ENCODE measurements at regions not wholly inside any gene's neighbourhood (a gene's known extent, or its start where the extent isn't known, plus 50 kb on each side); places are given as distances from the start of the nearest gene placed in this dataset.
A peak's percentile ranks its signal among the peaks of the same experiment; 100 is the strongest.

- H3K27me3 Mint-ChIP-seq = peaks cover 12% of the 10 kb centered on the region
- no peak for DNase-seq
- no peaks in the 10 kb centered on the region for H3K9me3 Mint-ChIP-seq
- no peak overlapping the region for H3K4me3 Mint-ChIP-seq
- H3K27ac Mint-ChIP-seq = no peak overlapping the region
- no peaks in the 10 kb centered on the region for H3K36me3 Mint-ChIP-seq (ENCODE audit: low read depth)
- no peaks in the 10 kb centered on the region for H3K4me1 Mint-ChIP-seq (ENCODE audit: low read depth)
Observed at GRCh38 chr3:10575601-10576160, 70.3 kb upstream of the ATP2B2 start.

- no peaks in the 10 kb centered on the region for H3K36me3 Mint-ChIP-seq (ENCODE audit: low read depth)
- no peak for DNase-seq
- H3K27me3 Mint-ChIP-seq = peaks cover 9% of the 10 kb centered on the region
- H3K27ac Mint-ChIP-seq = no peak overlapping the region
- no peaks in the 10 kb centered on the region for H3K9me3 Mint-ChIP-seq
- H3K4me3 Mint-ChIP-seq = no peak overlapping the region
- H3K4me1 Mint-ChIP-seq (ENCODE audit: low read depth) = no peaks in the 10 kb centered on the region
Observed at GRCh38 chr3:10577486-10577885, 72.1 kb upstream of the ATP2B2 start.

GRCh38 chr3:10580426-10580825, 75.0 kb upstream of the ATP2B2 start:
- H3K27ac Mint-ChIP-seq = no peak overlapping the region
- no peak overlapping the region for H3K4me3 Mint-ChIP-seq
- no peaks in the 10 kb centered on the region for H3K9me3 Mint-ChIP-seq
- no peak for DNase-seq
- peaks cover 22% of the 10 kb centered on the region for H3K27me3 Mint-ChIP-seq
- H3K36me3 Mint-ChIP-seq (ENCODE audit: low read depth) = no peaks in the 10 kb centered on the region
- no peaks in the 10 kb centered on the region for H3K4me1 Mint-ChIP-seq (ENCODE audit: low read depth)

- no peak for DNase-seq
- H3K9me3 Mint-ChIP-seq = no peaks in the 10 kb centered on the region
- H3K4me1 Mint-ChIP-seq (ENCODE audit: low read depth) = no peaks in the 10 kb centered on the region
- H3K4me3 Mint-ChIP-seq = no peak overlapping the region
- H3K27me3 Mint-ChIP-seq = peaks cover 27% of the 10 kb centered on the region
- H3K36me3 Mint-ChIP-seq (ENCODE audit: low read depth) = no peaks in the 10 kb centered on the region
- H3K27ac Mint-ChIP-seq = no peak overlapping the region
Observed at GRCh38 chr3:10581251-10581650, 75.9 kb upstream of the ATP2B2 start.

GRCh38 chr3:10581716-10582115, 76.3 kb upstream of the ATP2B2 start:
- no peak overlapping the region for H3K4me3 Mint-ChIP-seq
- H3K9me3 Mint-ChIP-seq = no peaks in the 10 kb centered on the region
- no peak overlapping the region for H3K27ac Mint-ChIP-seq
- no peaks in the 10 kb centered on the region for H3K36me3 Mint-ChIP-seq (ENCODE audit: low read depth)
- H3K4me1 Mint-ChIP-seq (ENCODE audit: low read depth) = no peaks in the 10 kb centered on the region
- DNase-seq = no peak
- peaks cover 27% of the 10 kb centered on the region for H3K27me3 Mint-ChIP-seq

GRCh38 chr3:10582733-10583132, 77.3 kb upstream of the ATP2B2 start:
- DNase-seq = no peak
- H3K27ac Mint-ChIP-seq = no peak overlapping the region
- peaks cover 27% of the 10 kb centered on the region for H3K27me3 Mint-ChIP-seq
- H3K4me1 Mint-ChIP-seq (ENCODE audit: low read depth) = no peaks in the 10 kb centered on the region
- H3K4me3 Mint-ChIP-seq = no peak overlapping the region
- H3K36me3 Mint-ChIP-seq (ENCODE audit: low read depth) = no peaks in the 10 kb centered on the region
- H3K9me3 Mint-ChIP-seq = no peaks in the 10 kb centered on the region

- H3K27ac Mint-ChIP-seq = no peak overlapping the region
- H3K4me1 Mint-ChIP-seq (ENCODE audit: low read depth) = no peaks in the 10 kb centered on the region
- H3K9me3 Mint-ChIP-seq = no peaks in the 10 kb centered on the region
- DNase-seq = no peak
- H3K4me3 Mint-ChIP-seq = no peak overlapping the region
- H3K36me3 Mint-ChIP-seq (ENCODE audit: low read depth) = no peaks in the 10 kb centered on the region
- peaks cover 31% of the 10 kb centered on the region for H3K27me3 Mint-ChIP-seq
Observed at GRCh38 chr3:10583798-10584708, 78.7 kb upstream of the ATP2B2 start.

- H3K4me3 Mint-ChIP-seq = no peak overlapping the region
- no peaks in the 10 kb centered on the region for H3K4me1 Mint-ChIP-seq (ENCODE audit: low read depth)
- no peak for DNase-seq
- peaks cover 29% of the 10 kb centered on the region for H3K27me3 Mint-ChIP-seq
- H3K36me3 Mint-ChIP-seq (ENCODE audit: low read depth) = no peaks in the 10 kb centered on the region
- H3K9me3 Mint-ChIP-seq = no peaks in the 10 kb centered on the region
- H3K27ac Mint-ChIP-seq = no peak overlapping the region
Observed at GRCh38 chr3:10585945-10586344, 80.6 kb upstream of the ATP2B2 start.

- H3K27me3 Mint-ChIP-seq = peaks cover 56% of the 10 kb centered on the region
- peak; percentile 46 for DNase-seq
- H3K9me3 Mint-ChIP-seq = no peaks in the 10 kb centered on the region
- no peaks in the 10 kb centered on the region for H3K4me1 Mint-ChIP-seq (ENCODE audit: low read depth)
- no peaks in the 10 kb centered on the region for H3K36me3 Mint-ChIP-seq (ENCODE audit: low read depth)
- no peak overlapping the region for H3K4me3 Mint-ChIP-seq
- no peak overlapping the region for H3K27ac Mint-ChIP-seq
Observed at GRCh38 chr3:10594915-10595314, 89.5 kb upstream of the ATP2B2 start.

GRCh38 chr3:10596746-10597448, 91.5 kb upstream of the ATP2B2 start:
- Mint-ChIP-seq H3K4me3 (no peak overlapping the region), H3K9me3 (no peaks in the 10 kb centered on the region), H3K27me3 (peaks cover 49% of the 10 kb centered on the region), H3K36me3 (ENCODE audit: low read depth) (no peaks in the 10 kb centered on the region), H3K4me1 (ENCODE audit: low read depth) (peaks cover 2% of the 10 kb centered on the region), H3K27ac (no peak overlapping the region)
- no peak for DNase-seq

- Mint-ChIP-seq H3K4me3 (no peak overlapping the region), H3K4me1 (ENCODE audit: low read depth) (peaks cover 10% of the 10 kb centered on the region), H3K36me3 (ENCODE audit: low read depth) (no peaks in the 10 kb centered on the region), H3K27me3 (peaks cover 43% of the 10 kb centered on the region), H3K9me3 (no peaks in the 10 kb centered on the region), H3K27ac (no peak overlapping the region)
- no peak for DNase-seq
Observed at GRCh38 chr3:10597733-10598132, 92.3 kb upstream of the ATP2B2 start.

- Mint-ChIP-seq H3K27ac (no peak overlapping the region), H3K4me3 (no peak overlapping the region), H3K27me3 (peaks cover 44% of the 10 kb centered on the region), H3K9me3 (no peaks in the 10 kb centered on the region), H3K4me1 (ENCODE audit: low read depth) (peaks cover 23% of the 10 kb centered on the region), H3K36me3 (ENCODE audit: low read depth) (no peaks in the 10 kb centered on the region)
- DNase-seq = no peak
Observed at GRCh38 chr3:10599017-10599416, 93.6 kb upstream of the ATP2B2 start.

- no peak for DNase-seq
- Mint-ChIP-seq H3K27ac (no peak overlapping the region), H3K27me3 (peaks cover 45% of the 10 kb centered on the region), H3K9me3 (no peaks in the 10 kb centered on the region), H3K4me3 (no peak overlapping the region), H3K4me1 (ENCODE audit: low read depth) (peaks cover 27% of the 10 kb centered on the region), H3K36me3 (ENCODE audit: low read depth) (no peaks in the 10 kb centered on the region)
Observed at GRCh38 chr3:10599444-10599843, 94.1 kb upstream of the ATP2B2 start.

- Mint-ChIP-seq H3K27ac (no peak overlapping the region), H3K4me1 (ENCODE audit: low read depth) (peaks cover 32% of the 10 kb centered on the region), H3K36me3 (ENCODE audit: low read depth) (no peaks in the 10 kb centered on the region), H3K27me3 (peaks cover 49% of the 10 kb centered on the region), H3K9me3 (no peaks in the 10 kb centered on the region), H3K4me3 (no peak overlapping the region)
- DNase-seq = no peak
Observed at GRCh38 chr3:10600296-10600714, 94.9 kb upstream of the ATP2B2 start.

- H3K27me3 Mint-ChIP-seq = peaks cover 46% of the 10 kb centered on the region
- peaks cover 32% of the 10 kb centered on the region for H3K4me1 Mint-ChIP-seq (ENCODE audit: low read depth)
- H3K36me3 Mint-ChIP-seq (ENCODE audit: low read depth) = no peaks in the 10 kb centered on the region
- no peak overlapping the region for H3K4me3 Mint-ChIP-seq
- DNase-seq = no peak
- no peak overlapping the region for H3K27ac Mint-ChIP-seq
- H3K9me3 Mint-ChIP-seq = no peaks in the 10 kb centered on the region
Observed at GRCh38 chr3:10600726-10601125, 95.3 kb upstream of the ATP2B2 start.

Data from activated T-cell treated with anti-CD3 and anti-CD28 coated beads, Interleukin-2, amount 50 U/mL, for 24 hours (primary cell).